SK-N-MC (cell line): ENCODE measurements at regions not wholly inside any gene's neighbourhood (a gene's known extent, or its start where the extent isn't known, plus 50 kb on each side); places are given as distances from the start of the nearest gene placed in this dataset.

Source experiments
- DNase-seq: peaks from one replicate; pipeline ENCODE4 v3.0.0-alpha.2; 2011; ENCODE audit warnings: low read depth, low spot score
- H3K27ac ChIP-seq: fragments of 200-600 bp; sonication (generic); 2 replicates; pipeline ENCODE4 v1.5.1; 2016; ENCODE audit warnings: mixed run types
- H3K36me3 ChIP-seq: fragments of 200-600 bp; sonication (generic); 2 replicates; pipeline ENCODE4 v1.6.1; 2017; ENCODE audit warnings: antibody characterized with exemption, low read length, mixed read lengths; ENCODE audit not compliant: insufficient read depth
- H3K4me3 ChIP-seq: fragments of 200-600 bp; sonication (generic); 2 replicates; pipeline ENCODE4 v1.5.1; 2016
- H3K9ac ChIP-seq: fragments of 200-600 bp; sonication (generic); 2 replicates; pipeline ENCODE4 v1.8.0; 2017; ENCODE audit warnings: mixed run types, mixed read lengths; ENCODE audit not compliant: insufficient read length
- H3K9me3 ChIP-seq: fragments of 200-600 bp; sonication (generic); 2 replicates; pipeline ENCODE4 v1.6.1; 2017; ENCODE audit warnings: low read depth, mild to moderate bottlenecking, antibody characterized with exemption, low read length, moderate library complexity, mixed read lengths
- EZH2 ChIP-seq: fragments of 200-600 bp; sonication (generic); IDR thresholded peaks from one replicate; pipeline ENCODE4 v1.6.1; 2017; ENCODE audit warnings: antibody characterized with exemption
- FOXP2 ChIP-seq: optimal IDR thresholded peaks from 2 replicates; pipeline ENCODE3; 2011; ENCODE audit warnings: mild to moderate bottlenecking, moderate library complexity; ENCODE audit not compliant: insufficient read depth; ENCODE audit errors: extremely low read length, control extremely low read depth
- POLR2AphosphoS5 ChIP-seq: IDR thresholded peaks from 2 replicates; pipeline ENCODE4 v1.6.1; 2012; ENCODE audit warnings: mild to moderate bottlenecking, low read depth, low read length, borderline replicate concordance

DNA sequence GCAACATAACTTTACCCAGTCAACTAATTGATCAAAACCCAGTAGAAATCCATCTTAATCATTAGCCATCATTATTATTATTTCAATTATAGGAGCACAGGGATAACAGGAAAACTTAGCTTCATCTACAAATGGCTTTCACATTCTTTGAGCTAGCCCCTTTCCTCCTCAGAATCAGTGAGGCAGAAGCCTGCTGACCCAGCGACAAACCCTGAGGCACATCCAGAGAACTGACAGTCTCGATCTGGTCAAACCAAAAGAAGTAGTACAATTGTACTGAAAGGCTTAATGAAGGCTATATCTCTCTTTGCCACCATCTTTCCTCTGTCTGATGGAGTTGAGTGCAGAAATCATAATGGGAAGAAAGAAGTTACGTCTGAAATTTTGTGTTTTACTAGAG is 109.8 kb upstream of the ARID2 start:
- Histone ChIP-seq H3K36me3 (no peaks in the 10 kb centered on the region), H3K27ac (no peak overlapping the region), H3K9ac (no peak overlapping the region), H3K9me3 (no peaks in the 10 kb centered on the region), H3K4me3 (no peak overlapping the region)
- TF ChIP-seq EZH2, result no peak
- no peak for TF ChIP-seq POLR2AphosphoS5
- no peak for TF ChIP-seq FOXP2
- no peak for DNase-seq

DNA sequence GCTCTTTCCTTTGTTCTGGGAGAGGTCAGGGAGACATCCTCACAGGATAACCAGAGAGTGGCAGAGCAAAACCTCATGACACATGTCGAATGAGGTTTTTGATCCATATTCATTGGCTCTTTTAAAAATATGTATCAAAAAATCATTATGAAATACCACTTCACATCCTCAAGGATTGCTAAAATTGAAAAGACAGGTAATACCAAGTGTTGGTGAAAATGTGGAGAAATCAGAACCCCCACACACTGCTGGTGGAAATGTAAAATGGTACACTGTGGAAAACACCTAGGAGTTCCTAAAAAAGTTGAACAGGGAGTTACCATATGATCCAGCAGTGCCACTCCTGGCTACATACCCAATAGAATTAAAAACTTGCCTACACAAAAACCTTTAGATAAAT is 107.8 kb upstream of the ARID2 start:
- Histone ChIP-seq H3K4me3 (no peak overlapping the region), H3K9me3 (no peaks in the 10 kb centered on the region), H3K27ac (no peak overlapping the region), H3K9ac (no peak overlapping the region), H3K36me3 (no peaks in the 10 kb centered on the region)
- no peak for DNase-seq
- no peak for TF ChIP-seq FOXP2
- no peak for TF ChIP-seq EZH2
- no peak for TF ChIP-seq POLR2AphosphoS5

DNA sequence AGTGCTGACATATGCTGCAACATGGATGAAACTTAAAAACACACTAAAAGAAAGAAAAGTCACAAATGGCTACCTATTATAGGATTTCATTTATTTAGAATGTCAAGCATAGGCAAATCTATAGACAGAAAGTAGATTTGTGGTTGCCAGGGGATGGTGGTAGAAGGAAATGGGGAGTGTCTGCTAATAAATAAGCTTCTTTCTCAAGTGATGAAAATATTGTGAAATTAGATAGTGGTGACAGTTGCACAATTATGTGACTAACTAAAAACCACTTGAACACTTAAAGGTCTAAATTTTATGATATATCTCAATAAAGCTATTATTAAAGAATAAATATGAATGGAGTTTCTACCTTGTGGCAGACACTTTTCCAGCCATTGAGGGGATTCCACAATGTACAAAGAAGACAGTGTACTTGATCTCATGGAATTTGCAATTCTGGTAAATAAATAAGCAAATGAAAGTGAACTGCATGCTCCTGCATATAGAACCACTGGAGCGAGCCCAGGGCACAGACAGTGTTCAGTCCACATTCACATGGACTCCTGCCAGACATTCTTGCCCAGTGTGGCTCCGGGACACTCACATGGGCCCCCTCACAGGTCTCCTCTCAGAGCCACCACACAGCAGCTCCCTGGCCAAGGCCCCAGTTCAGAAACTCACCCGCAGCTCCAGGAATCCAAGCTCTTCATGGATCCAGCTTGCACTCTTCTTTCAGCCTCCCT is 107.1 kb upstream of the ARID2 start:
- H3K27ac ChIP-seq, result no peak overlapping the region
- H3K9me3 ChIP-seq, result no peaks in the 10 kb centered on the region
- H3K4me3 ChIP-seq, result no peak overlapping the region
- no peak overlapping the region for H3K9ac ChIP-seq
- no peaks in the 10 kb centered on the region for H3K36me3 ChIP-seq
- no peak for DNase-seq
- TF ChIP-seq FOXP2 (no peak), EZH2 (no peak), POLR2AphosphoS5 (no peak)

DNA sequence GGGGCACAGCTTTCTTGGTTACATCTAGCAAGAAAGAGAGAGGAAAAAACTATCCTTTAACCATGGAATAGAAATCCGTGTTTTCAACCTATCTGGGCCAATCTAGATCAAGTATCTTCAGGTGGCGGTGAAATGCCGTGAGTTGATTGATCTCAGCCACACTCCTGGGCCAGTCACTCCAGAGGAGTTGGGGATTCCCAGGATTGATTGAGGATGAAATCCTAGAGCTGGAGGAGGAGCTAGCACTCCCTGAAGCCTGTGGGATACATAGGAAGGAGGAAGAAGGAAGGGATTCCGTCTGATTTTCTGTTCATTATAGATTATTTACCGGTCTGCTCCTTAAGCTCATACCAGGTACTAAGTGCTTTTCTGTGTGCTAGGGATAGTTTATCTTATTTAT is 106.3 kb upstream of the ARID2 start:
- no peaks in the 10 kb centered on the region for H3K9me3 ChIP-seq
- H3K4me3 ChIP-seq, result no peak overlapping the region
- H3K9ac ChIP-seq, result no peak overlapping the region
- DNase-seq, result no peak
- H3K27ac ChIP-seq, result no peak overlapping the region
- H3K36me3 ChIP-seq, result no peaks in the 10 kb centered on the region
- TF ChIP-seq POLR2AphosphoS5 (no peak), EZH2 (no peak), FOXP2 (no peak)

DNA sequence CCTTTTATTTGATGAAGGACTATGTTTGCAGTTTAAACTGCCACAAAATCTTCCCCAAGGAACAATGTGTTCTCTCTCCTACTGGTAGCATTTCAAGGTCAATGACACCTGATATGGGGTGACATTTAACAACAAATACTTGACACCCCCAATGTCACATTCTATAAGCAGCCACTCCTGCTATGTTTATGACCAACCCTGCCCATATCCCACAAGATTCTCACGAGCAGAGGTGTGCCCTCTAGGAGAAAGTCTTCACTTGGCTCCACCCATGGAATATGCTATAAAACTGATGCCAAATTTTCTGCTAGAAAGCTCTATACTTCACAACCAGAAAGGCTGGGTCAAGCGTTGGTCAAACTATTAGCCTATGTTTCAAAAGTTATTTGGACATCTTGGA is 105.6 kb upstream of the ARID2 start:
- H3K36me3 ChIP-seq, result no peaks in the 10 kb centered on the region
- DNase-seq, result no peak
- H3K9me3 ChIP-seq, result no peaks in the 10 kb centered on the region
- no peak overlapping the region for H3K9ac ChIP-seq
- H3K4me3 ChIP-seq, result no peak overlapping the region
- H3K27ac ChIP-seq, result no peak overlapping the region
- TF ChIP-seq POLR2AphosphoS5, result no peak
- no peak for TF ChIP-seq FOXP2
- TF ChIP-seq EZH2, result no peak

DNA sequence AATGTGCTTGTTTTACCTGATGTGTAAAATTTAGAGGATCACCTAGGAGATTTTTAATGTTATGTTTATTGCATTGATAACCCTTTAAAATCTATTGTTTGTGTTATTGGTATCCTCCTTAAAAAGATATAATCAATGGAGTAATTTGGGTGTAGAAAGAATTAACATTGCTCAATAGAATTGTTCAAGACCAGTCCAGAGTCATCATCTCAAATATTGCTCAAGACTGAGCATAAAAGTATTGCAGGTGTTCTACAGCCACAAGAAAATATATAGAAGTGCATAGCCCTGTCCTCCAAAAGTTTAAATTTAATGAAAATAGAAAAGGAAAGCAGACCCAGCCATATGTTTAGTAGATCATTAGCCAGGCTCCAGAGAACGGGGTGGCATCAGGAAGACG is 102.5 kb upstream of the ARID2 start:
- no peaks in the 10 kb centered on the region for H3K9me3 ChIP-seq
- no peak overlapping the region for H3K4me3 ChIP-seq
- H3K36me3 ChIP-seq, result no peaks in the 10 kb centered on the region
- H3K9ac ChIP-seq, result no peak overlapping the region
- no peak for TF ChIP-seq POLR2AphosphoS5
- no peak for TF ChIP-seq EZH2
- no peak for TF ChIP-seq FOXP2
- no peak for DNase-seq
- H3K27ac ChIP-seq, result no peak overlapping the region

DNA sequence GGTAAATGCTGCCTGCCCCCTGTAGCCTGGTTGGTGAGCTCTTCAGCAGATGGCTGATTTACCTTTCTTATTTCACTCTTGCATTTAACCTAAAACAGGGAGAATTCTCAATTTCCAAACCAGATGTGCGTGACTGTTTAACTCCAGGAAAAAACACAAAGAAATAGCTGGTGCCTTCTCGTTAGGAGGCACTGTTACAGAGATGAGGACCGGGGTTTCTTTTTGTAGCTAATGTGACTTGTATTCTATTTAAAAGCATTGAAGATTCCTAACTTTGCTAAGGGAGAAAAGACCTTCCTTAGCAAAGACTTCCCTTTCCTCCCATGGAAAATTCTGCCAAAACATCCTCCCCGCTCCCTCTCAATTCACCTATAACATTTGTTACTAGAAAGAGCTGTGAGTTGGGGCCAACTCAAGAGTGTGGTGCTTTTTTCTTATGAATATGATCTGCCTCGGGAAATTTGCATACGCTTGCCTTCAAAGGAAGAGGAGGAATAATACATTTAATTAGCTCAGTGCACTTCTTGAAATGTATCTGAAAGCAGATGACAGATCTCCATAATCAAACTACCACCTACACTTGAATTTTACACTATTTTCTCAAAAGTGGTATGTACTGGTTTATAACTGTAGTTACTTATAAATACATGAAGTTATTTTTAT is 102.0 kb upstream of the ARID2 start:
- Histone ChIP-seq H3K36me3 (no peaks in the 10 kb centered on the region), H3K27ac (no peak overlapping the region), H3K4me3 (no peak overlapping the region), H3K9ac (no peak overlapping the region), H3K9me3 (no peaks in the 10 kb centered on the region)
- TF ChIP-seq EZH2 (no peak), POLR2AphosphoS5 (no peak), FOXP2 (no peak)
- no peak for DNase-seq

DNA sequence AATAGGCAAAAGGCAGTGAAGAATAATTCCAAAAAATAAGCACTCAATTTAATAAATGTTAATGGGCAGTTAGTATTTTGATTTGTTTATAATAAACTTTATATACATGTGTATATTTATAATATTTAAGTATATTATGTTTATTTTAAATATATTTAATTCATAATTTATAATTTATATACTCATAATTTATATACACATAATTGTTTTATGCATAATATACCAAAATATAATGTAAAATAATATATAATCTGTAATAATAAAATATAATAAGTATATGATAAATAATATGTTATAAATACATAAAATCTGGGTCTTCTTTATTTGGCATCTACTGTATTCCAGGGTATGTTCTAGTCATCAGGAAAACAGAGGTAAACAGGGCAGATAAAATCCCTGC is 100.2 kb upstream of the ARID2 start:
- no peak for DNase-seq
- TF ChIP-seq POLR2AphosphoS5 (no peak), FOXP2 (no peak), EZH2 (no peak)
- H3K36me3 ChIP-seq, result no peaks in the 10 kb centered on the region
- no peaks in the 10 kb centered on the region for H3K9me3 ChIP-seq
- H3K4me3 ChIP-seq, result no peak overlapping the region
- H3K27ac ChIP-seq, result no peak overlapping the region
- H3K9ac ChIP-seq, result no peak overlapping the region
